ENCODE measurements at regions not wholly inside any gene's neighbourhood (a gene's known extent, or its start where the extent isn't known, plus 50 kb on each side); places are given as distances from the start of the nearest gene placed in this dataset.

GRCh38 chr17:73942703-73943415, 260.6 kb upstream of the RPL38 start:
- in situ Hi-C loops (cut with MboI; ENCODE audit: low sequenced_read_pairs): no loop called here

GRCh38 chr17:73943416-73944110, 259.9 kb upstream of the RPL38 start:
- in situ Hi-C loops (cut with MboI; ENCODE audit: low sequenced_read_pairs): no loop called here

GRCh38 chr17:73944366-73944765, 259.1 kb upstream of the RPL38 start:
- in situ Hi-C loops (cut with MboI; ENCODE audit: low sequenced_read_pairs): no loop called here

- in situ Hi-C loops (cut with MboI; ENCODE audit: low sequenced_read_pairs): no loop called here
Observed at GRCh38 chr17:73947281-73947965, 256.1 kb upstream of the RPL38 start.

- in situ Hi-C loops (cut with MboI; ENCODE audit: low sequenced_read_pairs): no loop called here
Observed at GRCh38 chr17:73947966-73948355, 255.5 kb upstream of the RPL38 start.

- in situ Hi-C loops (cut with MboI; ENCODE audit: low sequenced_read_pairs): loop anchor here (25.0 kb wide), 1 partner anchor 513 kb away; no protein-coding TSS in a partner anchor
Observed at GRCh38 chr17:73949903-73950592, 253.4 kb upstream of the RPL38 start.

- in situ Hi-C loops (cut with MboI; ENCODE audit: low sequenced_read_pairs): loop anchor here (25.0 kb wide), 1 partner anchor 513 kb away; no protein-coding TSS in a partner anchor
Observed at GRCh38 chr17:73950593-73950914, 252.9 kb upstream of the RPL38 start.

GRCh38 chr17:73952082-73952479, 251.4 kb upstream of the RPL38 start:
- in situ Hi-C loops (cut with MboI; ENCODE audit: low sequenced_read_pairs): loop anchor here (25.0 kb wide), 1 partner anchor 515 kb away; no protein-coding TSS in a partner anchor

- in situ Hi-C loops (cut with MboI; ENCODE audit: low sequenced_read_pairs): loop anchor here (25.0 kb wide), 1 partner anchor 515 kb away; no protein-coding TSS in a partner anchor
Observed at GRCh38 chr17:73952480-73953205, 250.8 kb upstream of the RPL38 start.

GRCh38 chr17:73953206-73954033, 250.1 kb upstream of the RPL38 start:
- in situ Hi-C loops (cut with MboI; ENCODE audit: low sequenced_read_pairs): loop anchor here (25.0 kb wide), 1 partner anchor 516 kb away; no protein-coding TSS in a partner anchor

- in situ Hi-C loops (cut with MboI; ENCODE audit: low sequenced_read_pairs): loop anchor here (25.0 kb wide), 1 partner anchor 518 kb away; no protein-coding TSS in a partner anchor
Observed at GRCh38 chr17:73954951-73955350, 248.5 kb upstream of the RPL38 start.

GRCh38 chr17:73955616-73956015, 247.9 kb upstream of the RPL38 start:
- in situ Hi-C loops (cut with MboI; ENCODE audit: low sequenced_read_pairs): loop anchor here (25.0 kb wide), 1 partner anchor 518 kb away; no protein-coding TSS in a partner anchor

GRCh38 chr17:73956169-73956568, 247.3 kb upstream of the RPL38 start:
- in situ Hi-C loops (cut with MboI; ENCODE audit: low sequenced_read_pairs): loop anchor here (25.0 kb wide), 1 partner anchor 519 kb away; no protein-coding TSS in a partner anchor

GRCh38 chr17:73956595-73957465, 246.6 kb upstream of the RPL38 start:
- in situ Hi-C loops (cut with MboI; ENCODE audit: low sequenced_read_pairs): loop anchor here (25.0 kb wide), 1 partner anchor 520 kb away; no protein-coding TSS in a partner anchor

- in situ Hi-C loops (cut with MboI; ENCODE audit: low sequenced_read_pairs): loop anchor here (25.0 kb wide), 1 partner anchor 520 kb away; no protein-coding TSS in a partner anchor
Observed at GRCh38 chr17:73957564-73957963, 245.9 kb upstream of the RPL38 start.

GRCh38 chr17:73958453-73958852, 245.0 kb upstream of the RPL38 start:
- in situ Hi-C loops (cut with MboI; ENCODE audit: low sequenced_read_pairs): loop anchor here (25.0 kb wide), 1 partner anchor 521 kb away; no protein-coding TSS in a partner anchor

- in situ Hi-C loops (cut with MboI; ENCODE audit: low sequenced_read_pairs): loop anchor here (25.0 kb wide), 1 partner anchor 523 kb away; no protein-coding TSS in a partner anchor
Observed at GRCh38 chr17:73960469-73960868, 243.0 kb upstream of the RPL38 start.

GRCh38 chr17:73962308-73962707, 241.2 kb upstream of the RPL38 start:
- in situ Hi-C loops (cut with MboI; ENCODE audit: low sequenced_read_pairs): loop anchor here (25.0 kb wide), 1 partner anchor 525 kb away; no protein-coding TSS in a partner anchor

Measured in HL-60/S4 (cell line).